HG03280 (cell line): ENCODE measurements at regions not wholly inside any gene's neighbourhood (a gene's known extent, or its start where the extent isn't known, plus 50 kb on each side); places are given as distances from the start of the nearest gene placed in this dataset.

Source experiments
- ATAC-seq: cut with Tn5 transposase; IDR thresholded peaks from one replicate; pipeline ENCODE4 v1.9.1; 2021; ENCODE audit warnings: mild to moderate bottlenecking, moderate library complexity; ENCODE audit not compliant: unreplicated experiment

- no peak for ATAC-seq
These were observed 372.1 kb upstream of the AKR1E2 start for GRCh38 chr10:4453950-4454349.

- no peak for ATAC-seq
These were observed 372.7 kb upstream of the AKR1E2 start for GRCh38 chr10:4453276-4453675.

- no peak for ATAC-seq
These were observed 374.8 kb upstream of the AKR1E2 start for GRCh38 chr10:4450981-4451908.

- no peak for ATAC-seq
These were observed 375.8 kb upstream of the AKR1E2 start for GRCh38 chr10:4450169-4450568.

- ATAC-seq: no peak
These were observed 378.0 kb upstream of the AKR1E2 start for GRCh38 chr10:4448030-4448429.

GRCh38 chr10:4443419-4443818 is 382.6 kb upstream of the AKR1E2 start:
- ATAC-seq: no peak

- no peak for ATAC-seq
These were observed 383.7 kb upstream of the AKR1E2 start for GRCh38 chr10:4442296-4442695.

- no peak for ATAC-seq
These were observed 385.7 kb upstream of the AKR1E2 start for GRCh38 chr10:4440260-4440659.

- no peak for ATAC-seq
These were observed 388.2 kb upstream of the AKR1E2 start for GRCh38 chr10:4437791-4438190.

- no peak for ATAC-seq
These were observed 388.9 kb upstream of the AKR1E2 start for GRCh38 chr10:4437061-4437460.

- ATAC-seq: no peak
These were observed 389.9 kb upstream of the AKR1E2 start for GRCh38 chr10:4436103-4436502.

- ATAC-seq: no peak
These were observed 391.4 kb upstream of the AKR1E2 start for GRCh38 chr10:4434516-4435071.

- ATAC-seq: no peak
These were observed 391.9 kb upstream of the AKR1E2 start for GRCh38 chr10:4434105-4434504.

- ATAC-seq: no peak
These were observed 394.7 kb upstream of the AKR1E2 start for GRCh38 chr10:4431114-4431863.

GRCh38 chr10:4429571-4429970 is 396.4 kb upstream of the AKR1E2 start:
- no peak for ATAC-seq

GRCh38 chr10:4427532-4427931 is 398.5 kb upstream of the AKR1E2 start:
- ATAC-seq: no peak

- no peak for ATAC-seq
These were observed 399.1 kb upstream of the AKR1E2 start for GRCh38 chr10:4426866-4427265.

GRCh38 chr10:4409319-4409718 is 416.7 kb upstream of the AKR1E2 start:
- no peak for ATAC-seq

- no peak for ATAC-seq
These were observed 418.2 kb upstream of the AKR1E2 start for GRCh38 chr10:4407783-4408182.

GRCh38 chr10:4405828-4406227 is 420.2 kb upstream of the AKR1E2 start:
- ATAC-seq: no peak

GRCh38 chr10:4403638-4404252 is 422.3 kb upstream of the AKR1E2 start:
- ATAC-seq: no peak
